Cardiac fibroblast (primary cell): ENCODE measurements at regions not wholly inside any gene's neighbourhood (a gene's known extent, or its start where the extent isn't known, plus 50 kb on each side); places are given as distances from the start of the nearest gene placed in this dataset.

Source experiments
- DNase-seq, 2 donors: peaks; one replicate each; pipeline versions ENCODE4 v3.0.0 to v3.0.0-alpha.2; 2010; ENCODE audit warnings: low read depth in 2 of 2
- H3K4me3 ChIP-seq, 2 donors: replicated peaks in 1 of 2; 1 replicate in 1 of 2; 2 replicates in 1 of 2; pipeline ENCODE4 v1.5.1; 2011; ENCODE audit warnings: low read depth in 2 of 2, low read length in 2 of 2, mild to moderate bottlenecking in 2 of 2, moderate library complexity in 1 of 2
- TF ChIP-seq, protein P1 (sequence below): IDR thresholded peaks from one replicate; pipeline ENCODE4 v1.5.1; 2011; ENCODE audit warnings: low read depth, mild to moderate bottlenecking, low read length, inconsistent platforms

DNA sequence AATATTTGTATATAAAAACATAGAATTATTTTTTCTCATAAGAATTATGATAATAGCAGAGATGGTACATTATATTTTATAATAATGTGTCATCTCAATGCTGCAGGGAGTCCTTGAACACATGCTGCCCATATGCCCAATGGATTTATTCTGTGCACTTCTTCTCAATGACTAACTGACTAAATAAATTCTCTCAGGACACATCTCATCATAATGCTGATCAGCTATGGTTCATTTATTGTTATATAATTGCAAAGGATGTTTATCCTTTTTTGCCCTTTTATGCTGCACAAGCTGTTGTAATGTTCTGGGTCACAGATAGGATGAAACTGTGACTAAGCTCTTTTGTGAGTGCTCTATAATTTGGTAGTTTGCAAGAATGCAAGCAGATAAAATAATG lies 1273.3 kb upstream of the ATXN8OS start:
- DNase-seq: no peak
- no peak overlapping the region for H3K4me3 ChIP-seq
- TF ChIP-seq, protein P1, sequence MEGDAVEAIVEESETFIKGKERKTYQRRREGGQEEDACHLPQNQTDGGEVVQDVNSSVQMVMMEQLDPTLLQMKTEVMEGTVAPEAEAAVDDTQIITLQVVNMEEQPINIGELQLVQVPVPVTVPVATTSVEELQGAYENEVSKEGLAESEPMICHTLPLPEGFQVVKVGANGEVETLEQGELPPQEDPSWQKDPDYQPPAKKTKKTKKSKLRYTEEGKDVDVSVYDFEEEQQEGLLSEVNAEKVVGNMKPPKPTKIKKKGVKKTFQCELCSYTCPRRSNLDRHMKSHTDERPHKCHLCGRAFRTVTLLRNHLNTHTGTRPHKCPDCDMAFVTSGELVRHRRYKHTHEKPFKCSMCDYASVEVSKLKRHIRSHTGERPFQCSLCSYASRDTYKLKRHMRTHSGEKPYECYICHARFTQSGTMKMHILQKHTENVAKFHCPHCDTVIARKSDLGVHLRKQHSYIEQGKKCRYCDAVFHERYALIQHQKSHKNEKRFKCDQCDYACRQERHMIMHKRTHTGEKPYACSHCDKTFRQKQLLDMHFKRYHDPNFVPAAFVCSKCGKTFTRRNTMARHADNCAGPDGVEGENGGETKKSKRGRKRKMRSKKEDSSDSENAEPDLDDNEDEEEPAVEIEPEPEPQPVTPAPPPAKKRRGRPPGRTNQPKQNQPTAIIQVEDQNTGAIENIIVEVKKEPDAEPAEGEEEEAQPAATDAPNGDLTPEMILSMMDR: no peak

DNA sequence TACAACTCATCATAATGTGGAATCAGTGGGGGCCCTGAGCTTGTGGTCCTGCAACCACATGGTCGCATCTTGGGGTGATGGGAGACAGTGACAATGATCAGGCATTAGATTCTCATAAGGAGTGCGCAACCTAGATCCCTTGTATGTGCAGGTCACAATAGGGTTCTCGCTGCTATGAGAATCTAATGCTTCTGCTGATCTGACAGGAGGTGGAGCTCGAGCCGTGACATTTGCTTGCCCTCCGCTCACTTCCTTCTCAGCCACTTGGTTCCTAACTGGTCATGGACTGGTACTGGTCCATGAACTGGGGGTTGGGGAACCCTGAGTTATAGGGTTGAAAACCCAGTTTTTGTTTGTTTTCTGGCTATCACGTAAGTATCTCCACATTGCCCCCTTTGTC lies 1290.9 kb upstream of the ATXN8OS start:
- TF ChIP-seq, protein P1: no peak
- no peak overlapping the region for H3K4me3 ChIP-seq
- DNase-seq: no peak

GRCh38 chr13:68813180-68813796 lies 1294.3 kb upstream of the ATXN8OS start:
- TF ChIP-seq, protein P1: no peak
- H3K4me3 ChIP-seq: no peak overlapping the region
- DNase-seq: no peak

GRCh38 chr13:68810660-68811059 lies 1297.0 kb upstream of the ATXN8OS start:
- no peak overlapping the region for H3K4me3 ChIP-seq
- DNase-seq: no peak
- TF ChIP-seq, protein P1: no peak

GRCh38 chr13:68808456-68808855 lies 1299.2 kb upstream of the ATXN8OS start:
- TF ChIP-seq, protein P1: no peak
- no peak for DNase-seq
- H3K4me3 ChIP-seq: no peak overlapping the region

DNA sequence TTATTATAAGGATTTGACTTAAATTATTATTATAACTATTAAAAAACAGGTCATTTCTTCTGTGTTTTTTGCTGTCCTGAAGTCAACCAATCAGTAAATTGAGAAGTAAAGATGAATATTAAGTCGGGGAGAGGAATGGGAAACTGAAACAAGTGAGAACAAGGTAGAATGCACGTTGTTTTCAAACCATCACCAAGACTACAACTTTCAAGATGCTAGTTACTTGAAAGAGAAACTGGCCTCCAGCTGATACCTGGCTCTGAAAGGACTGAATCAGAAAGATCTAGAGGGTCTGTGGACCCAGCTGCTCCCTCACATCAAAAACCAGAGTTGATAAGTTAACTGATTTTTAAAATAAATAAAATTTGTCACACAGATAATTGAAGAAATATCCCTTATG lies 1301.5 kb upstream of the ATXN8OS start:
- TF ChIP-seq, protein P1: no peak
- no peak overlapping the region for H3K4me3 ChIP-seq
- no peak for DNase-seq

- TF ChIP-seq, protein P1: no peak
- no peak for DNase-seq
Measured at GRCh38 chr13:68784275-68784674, 1323.4 kb upstream of the ATXN8OS start.

More at GRCh38 chr13:68784275-68784674, 1323.4 kb upstream of the ATXN8OS start:
- no peak overlapping the region for H3K4me3 ChIP-seq
